GM04503 (cell line): ENCODE measurements at regions not wholly inside any gene's neighbourhood (a gene's known extent, or its start where the extent isn't known, plus 50 kb on each side); places are given as distances from the start of the nearest gene placed in this dataset.

ENCODE experiments used
- DNase-seq: peaks from one replicate; pipeline ENCODE4 v3.0.0-alpha.2; 2012; ENCODE audit warnings: low read depth

GRCh38 chr1:81327103-81327710 is 473.5 kb upstream of the ADGRL2 start:
- no peak for DNase-seq

GRCh38 chr1:81326212-81326611 is 474.5 kb upstream of the ADGRL2 start:
- DNase-seq = no peak

GRCh38 chr1:81325397-81325796 is 475.3 kb upstream of the ADGRL2 start:
- no peak for DNase-seq

- DNase-seq = no peak
Observed at GRCh38 chr1:81323862-81324261, 476.9 kb upstream of the ADGRL2 start.

GRCh38 chr1:81317191-81317590 is 483.5 kb upstream of the ADGRL2 start:
- no peak for DNase-seq

- DNase-seq = no peak
Observed at GRCh38 chr1:81314513-81315233, 486.1 kb upstream of the ADGRL2 start.

- DNase-seq = no peak
Observed at GRCh38 chr1:81313289-81313688, 487.4 kb upstream of the ADGRL2 start.

- DNase-seq = no peak
Observed at GRCh38 chr1:81312272-81312754, 488.4 kb upstream of the ADGRL2 start.

- DNase-seq = no peak
Observed at GRCh38 chr1:81310250-81310649, 490.5 kb upstream of the ADGRL2 start.

GRCh38 chr1:81308191-81308590 is 492.5 kb upstream of the ADGRL2 start:
- no peak for DNase-seq

- no peak for DNase-seq
Observed at GRCh38 chr1:81307786-81308185, 492.9 kb upstream of the ADGRL2 start.

GRCh38 chr1:81305997-81306452 is 494.7 kb upstream of the ADGRL2 start:
- no peak for DNase-seq

GRCh38 chr1:81304187-81304586 is 496.5 kb upstream of the ADGRL2 start:
- DNase-seq = no peak

GRCh38 chr1:81299892-81300291 is 500.8 kb upstream of the ADGRL2 start:
- no peak for DNase-seq

- DNase-seq = no peak
Observed at GRCh38 chr1:81298266-81298665, 502.5 kb upstream of the ADGRL2 start.

- DNase-seq = peak; percentile 32
Observed at GRCh38 chr1:81296601-81297000, 504.1 kb upstream of the ADGRL2 start.

- no peak for DNase-seq
Observed at GRCh38 chr1:81290326-81290725, 510.4 kb upstream of the ADGRL2 start.

GRCh38 chr1:81288689-81289088 is 512.0 kb upstream of the ADGRL2 start:
- no peak for DNase-seq

- DNase-seq = no peak
Observed at GRCh38 chr1:81287411-81288080, 513.2 kb upstream of the ADGRL2 start.

GRCh38 chr1:81270051-81270450 is 530.7 kb upstream of the ADGRL2 start:
- DNase-seq = no peak

GRCh38 chr1:81264976-81265375 is 535.8 kb upstream of the ADGRL2 start:
- DNase-seq = no peak

GRCh38 chr1:81259625-81260411 is 540.9 kb upstream of the ADGRL2 start:
- no peak for DNase-seq
